ENCODE measurements at regions not wholly inside any gene's neighbourhood (a gene's known extent, or its start where the extent isn't known, plus 50 kb on each side); places are given as distances from the start of the nearest gene placed in this dataset.

DNA sequence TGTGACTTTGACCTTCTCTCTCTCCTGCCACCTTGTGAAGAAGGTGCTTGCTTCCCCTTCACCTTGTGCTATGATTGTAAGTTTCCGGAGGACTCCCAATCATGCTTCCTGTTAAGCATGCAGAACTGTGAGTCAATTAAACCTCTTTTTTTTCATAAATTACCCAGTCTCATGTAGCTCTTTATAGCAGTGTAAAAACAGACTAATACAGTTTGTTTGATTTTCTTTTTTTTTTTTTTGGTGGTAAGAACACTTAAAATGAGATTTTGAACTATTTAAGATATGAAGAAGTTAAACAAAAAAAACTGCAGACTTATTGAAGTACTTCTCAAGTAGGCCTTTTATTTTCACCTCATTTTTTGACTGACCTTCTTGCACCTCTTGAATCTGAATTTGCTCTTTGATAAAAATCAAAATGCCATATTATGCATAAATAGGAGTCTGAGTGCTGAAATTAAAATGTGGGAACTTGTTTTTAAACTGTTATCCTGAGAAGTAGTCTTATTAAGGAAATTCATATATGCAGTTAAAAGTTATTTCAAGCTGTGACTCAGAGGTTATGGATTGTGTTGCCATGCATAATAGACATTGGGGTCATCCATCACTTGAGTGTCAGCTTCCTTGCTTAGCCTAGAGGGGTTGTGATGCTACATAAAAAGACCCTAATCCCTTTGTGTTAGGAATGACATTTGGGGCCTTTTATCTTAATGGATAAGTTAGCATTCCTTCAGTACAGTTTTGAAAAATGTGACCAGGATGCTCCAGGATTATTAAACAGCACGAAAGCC lies 447.9 kb upstream of the FKBP1C start:
- Histone ChIP-seq H4K91ac (ENCODE audit: low read depth, low read length) (no peak overlapping the region), H3K9me3 (ENCODE audit: insufficient read depth, low read depth, low read length) (no peaks in the 10 kb centered on the region), H3K14ac (ENCODE audit: low read length) (no peak overlapping the region), H2AK5ac (ENCODE audit: low read length) (no peak overlapping the region), H2AFZ (ENCODE audit: insufficient read depth, low read length, poor library complexity) (no peak overlapping the region), H3K27me3 (ENCODE audit: insufficient read depth, low read length) (no peaks in the 10 kb centered on the region), H2BK12ac (ENCODE audit: low read length) (no peak overlapping the region), H3K27ac (ENCODE audit: low read depth, low read length) (no peak overlapping the region), H3K79me1 (ENCODE audit: low read length) (no peaks in the 10 kb centered on the region), H4K8ac (ENCODE audit: low read depth, low read length) (no peak overlapping the region), H3K4me2 (ENCODE audit: low read length) (no peak overlapping the region), H3K4me3 (ENCODE audit: low read depth, low read length) (no peak overlapping the region), H4K12ac (ENCODE audit: low read depth, low read length) (no peak overlapping the region), H3K4me1 (ENCODE audit: control insufficient read depth in 1 of 2, insufficient read depth in 2 of 2, low read length in 2 of 2) (no peaks in the 10 kb centered on the region), H3K79me2 (ENCODE audit: control insufficient read depth, insufficient read depth, low read length, poor library complexity) (no peaks in the 10 kb centered on the region), H3K4ac (ENCODE audit: low read depth, low read length) (no peak overlapping the region), H3K36me3 (ENCODE audit: control insufficient read depth in 1 of 2, insufficient read depth in 2 of 2, low read length in 2 of 2) (no peaks in the 10 kb centered on the region), H2BK5ac (ENCODE audit: low read depth, low read length, poor library complexity) (no peak overlapping the region), H3K18ac (ENCODE audit: low read length) (no peak overlapping the region), H3K9ac (ENCODE audit: low read length) (no peak overlapping the region), H2BK120ac (ENCODE audit: insufficient read depth, low read length, poor library complexity) (no peak overlapping the region), H3K23ac (ENCODE audit: low read length) (no peak overlapping the region)
- DNase-seq, result no peak
- no CpG with 5 or more reads among the region's 2 CpGs for WGBS (ENCODE audit: extremely low coverage, insufficient coverage, insufficient read length)

DNA sequence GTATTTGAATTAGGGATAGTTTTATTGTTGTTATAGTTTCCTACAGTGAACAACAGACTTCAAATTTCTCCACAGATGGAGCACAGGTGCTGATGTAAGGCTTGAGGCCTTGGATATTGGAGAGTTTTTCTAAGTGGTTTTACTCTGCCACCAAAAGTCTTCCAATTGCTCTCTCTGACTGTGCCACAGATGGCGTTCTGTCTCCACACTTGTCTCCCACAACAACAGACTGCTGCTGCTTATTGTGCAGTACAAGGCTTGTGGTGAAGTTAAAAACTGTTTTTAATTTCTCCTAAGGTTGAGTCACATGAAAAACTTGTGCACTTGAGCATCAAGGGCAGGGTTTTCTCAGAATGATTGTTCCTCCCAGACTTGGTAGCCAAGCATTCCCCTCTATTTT lies 460.9 kb upstream of the KHDRBS2 start:
- no peak overlapping the region for H3K4me2 ChIP-seq (ENCODE audit: low read length)
- H3K79me2 ChIP-seq (ENCODE audit: control insufficient read depth, insufficient read depth, low read length, poor library complexity), result no peaks in the 10 kb centered on the region
- no peak overlapping the region for H2BK12ac ChIP-seq (ENCODE audit: low read length)
- H2BK5ac ChIP-seq (ENCODE audit: low read depth, low read length, poor library complexity), result no peak overlapping the region
- no peaks in the 10 kb centered on the region for H3K9me3 ChIP-seq (ENCODE audit: insufficient read depth, low read depth, low read length)
- H3K23ac ChIP-seq (ENCODE audit: low read length), result no peak overlapping the region
- H4K12ac ChIP-seq (ENCODE audit: low read depth, low read length), result no peak overlapping the region
- no peak overlapping the region for H2AK5ac ChIP-seq (ENCODE audit: low read length)
- H4K8ac ChIP-seq (ENCODE audit: low read depth, low read length), result no peak overlapping the region
- H4K91ac ChIP-seq (ENCODE audit: low read depth, low read length), result no peak overlapping the region
- no peak for DNase-seq
- H2AFZ ChIP-seq (ENCODE audit: insufficient read depth, low read length, poor library complexity), result no peak overlapping the region
- no CpG with 5 or more reads among the region's 1 CpG for WGBS (ENCODE audit: extremely low coverage, insufficient coverage, insufficient read length)
- H3K4me3 ChIP-seq (ENCODE audit: low read depth, low read length), result no peak overlapping the region
- H3K27ac ChIP-seq (ENCODE audit: low read depth, low read length), result no peak overlapping the region
- H3K36me3 ChIP-seq (ENCODE audit: control insufficient read depth in 1 of 2, insufficient read depth in 2 of 2, low read length in 2 of 2), result no peaks in the 10 kb centered on the region
- no peak overlapping the region for H3K4ac ChIP-seq (ENCODE audit: low read depth, low read length)
- H3K9ac ChIP-seq (ENCODE audit: low read length), result no peak overlapping the region
- H3K4me1 ChIP-seq (ENCODE audit: control insufficient read depth in 1 of 2, insufficient read depth in 2 of 2, low read length in 2 of 2), result no peaks in the 10 kb centered on the region
- no peaks in the 10 kb centered on the region for H3K27me3 ChIP-seq (ENCODE audit: insufficient read depth, low read length)
- no peak overlapping the region for H2BK120ac ChIP-seq (ENCODE audit: insufficient read depth, low read length, poor library complexity)
- H3K79me1 ChIP-seq (ENCODE audit: low read length), result no peaks in the 10 kb centered on the region
- no peak overlapping the region for H3K14ac ChIP-seq (ENCODE audit: low read length)
- H3K18ac ChIP-seq (ENCODE audit: low read length), result no peak overlapping the region

DNA sequence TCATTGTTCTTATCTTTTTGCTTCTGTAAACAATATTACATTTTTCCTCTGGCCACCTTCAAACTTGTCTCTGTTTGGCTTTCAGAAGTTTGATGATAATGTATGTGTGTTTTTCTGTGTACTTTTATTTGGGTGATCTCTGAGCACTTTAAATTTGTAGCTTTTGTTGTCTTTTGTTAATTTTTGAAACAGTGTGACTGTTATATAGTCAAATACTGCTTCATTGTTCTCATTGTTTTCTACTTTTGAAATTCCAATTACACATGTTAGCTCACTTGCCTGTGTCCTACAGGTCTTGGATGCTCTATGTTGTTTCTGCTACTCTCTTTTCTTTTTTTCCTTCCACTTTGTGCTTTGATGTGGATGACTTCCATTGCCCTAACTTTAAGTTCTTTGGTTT lies 460.1 kb upstream of the KHDRBS2 start:
- H4K12ac ChIP-seq (ENCODE audit: low read depth, low read length), result no peak overlapping the region
- no peak overlapping the region for H3K18ac ChIP-seq (ENCODE audit: low read length)
- no peaks in the 10 kb centered on the region for H3K79me2 ChIP-seq (ENCODE audit: control insufficient read depth, insufficient read depth, low read length, poor library complexity)
- H3K9ac ChIP-seq (ENCODE audit: low read length), result no peak overlapping the region
- no peak for DNase-seq
- H3K27ac ChIP-seq (ENCODE audit: low read depth, low read length), result no peak overlapping the region
- H3K27me3 ChIP-seq (ENCODE audit: insufficient read depth, low read length), result no peaks in the 10 kb centered on the region
- H2AK5ac ChIP-seq (ENCODE audit: low read length), result no peak overlapping the region
- no peaks in the 10 kb centered on the region for H3K4me1 ChIP-seq (ENCODE audit: control insufficient read depth in 1 of 2, insufficient read depth in 2 of 2, low read length in 2 of 2)
- no peak overlapping the region for H3K4ac ChIP-seq (ENCODE audit: low read depth, low read length)
- H3K4me3 ChIP-seq (ENCODE audit: low read depth, low read length), result no peak overlapping the region
- H2AFZ ChIP-seq (ENCODE audit: insufficient read depth, low read length, poor library complexity), result no peak overlapping the region
- no peak overlapping the region for H2BK12ac ChIP-seq (ENCODE audit: low read length)
- no peaks in the 10 kb centered on the region for H3K9me3 ChIP-seq (ENCODE audit: insufficient read depth, low read depth, low read length)
- no peak overlapping the region for H3K4me2 ChIP-seq (ENCODE audit: low read length)
- no peaks in the 10 kb centered on the region for H3K36me3 ChIP-seq (ENCODE audit: control insufficient read depth in 1 of 2, insufficient read depth in 2 of 2, low read length in 2 of 2)
- no peak overlapping the region for H3K23ac ChIP-seq (ENCODE audit: low read length)
- H3K14ac ChIP-seq (ENCODE audit: low read length), result no peak overlapping the region
- no peak overlapping the region for H2BK120ac ChIP-seq (ENCODE audit: insufficient read depth, low read length, poor library complexity)
- no peak overlapping the region for H2BK5ac ChIP-seq (ENCODE audit: low read depth, low read length, poor library complexity)
- H3K79me1 ChIP-seq (ENCODE audit: low read length), result no peaks in the 10 kb centered on the region
- no peak overlapping the region for H4K91ac ChIP-seq (ENCODE audit: low read depth, low read length)
- H4K8ac ChIP-seq (ENCODE audit: low read depth, low read length), result no peak overlapping the region

DNA sequence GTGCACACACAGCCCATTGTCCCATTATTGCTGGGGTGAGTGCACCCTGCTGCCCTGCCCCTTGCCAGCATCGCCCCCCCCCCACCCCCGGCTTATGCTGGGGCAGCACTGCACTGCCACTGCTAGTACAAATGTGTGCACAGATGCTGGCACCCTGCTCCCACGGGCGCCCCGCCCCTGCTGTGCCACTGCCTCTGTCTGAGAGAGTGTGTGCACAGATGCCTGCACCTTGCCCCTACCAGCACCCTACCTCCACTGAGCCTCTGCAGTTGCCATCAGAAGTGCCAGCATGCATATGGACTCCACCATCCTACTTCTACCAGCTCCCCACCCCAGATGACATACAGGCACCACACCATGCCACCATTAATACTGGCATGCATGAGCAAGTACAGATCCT lies 454.6 kb upstream of the KHDRBS2 start:
- Histone ChIP-seq H3K79me1 (ENCODE audit: low read length) (no peaks in the 10 kb centered on the region), H2AFZ (ENCODE audit: insufficient read depth, low read length, poor library complexity) (no peak overlapping the region), H4K91ac (ENCODE audit: low read depth, low read length) (no peak overlapping the region), H2BK120ac (ENCODE audit: insufficient read depth, low read length, poor library complexity) (no peak overlapping the region), H4K8ac (ENCODE audit: low read depth, low read length) (no peak overlapping the region), H3K27ac (ENCODE audit: low read depth, low read length) (no peak overlapping the region), H3K9ac (ENCODE audit: low read length) (no peak overlapping the region), H3K4ac (ENCODE audit: low read depth, low read length) (no peak overlapping the region), H2BK12ac (ENCODE audit: low read length) (no peak overlapping the region), H3K4me2 (ENCODE audit: low read length) (no peak overlapping the region), H3K18ac (ENCODE audit: low read length) (no peak overlapping the region), H3K9me3 (ENCODE audit: insufficient read depth, low read depth, low read length) (peaks cover 3% of the 10 kb centered on the region), H3K79me2 (ENCODE audit: control insufficient read depth, insufficient read depth, low read length, poor library complexity) (no peaks in the 10 kb centered on the region), H3K4me1 (ENCODE audit: control insufficient read depth in 1 of 2, insufficient read depth in 2 of 2, low read length in 2 of 2) (no peaks in the 10 kb centered on the region), H2AK5ac (ENCODE audit: low read length) (no peak overlapping the region), H3K27me3 (ENCODE audit: insufficient read depth, low read length) (no peaks in the 10 kb centered on the region), H2BK5ac (ENCODE audit: low read depth, low read length, poor library complexity) (no peak overlapping the region), H3K36me3 (ENCODE audit: control insufficient read depth in 1 of 2, insufficient read depth in 2 of 2, low read length in 2 of 2) (no peaks in the 10 kb centered on the region), H4K12ac (ENCODE audit: low read depth, low read length) (no peak overlapping the region), H3K14ac (ENCODE audit: low read length) (no peak overlapping the region), H3K4me3 (ENCODE audit: low read depth, low read length) (no peak overlapping the region), H3K23ac (ENCODE audit: low read length) (no peak overlapping the region)
- no CpG with 5 or more reads among the region's 5 CpGs for WGBS (ENCODE audit: extremely low coverage, insufficient coverage, insufficient read length)
- no peak for DNase-seq
